Fibroblast of lung (primary cell): ENCODE measurements at regions not wholly inside any gene's neighbourhood (a gene's known extent, or its start where the extent isn't known, plus 50 kb on each side); places are given as distances from the start of the nearest gene placed in this dataset.

Experiments
- EZH2 ChIP-seq: IDR thresholded peaks from 2 replicates; pipeline ENCODE4 v1.5.1; 2012; ENCODE audit warnings: low read length, control low read depth, mild to moderate bottlenecking; ENCODE audit errors: missing control alignments
- TF ChIP-seq, protein P1 (sequence below), 2 donors: IDR thresholded peaks in 1 of 2; conservative IDR thresholded peaks in 1 of 2; 1 replicate in 1 of 2; 2 replicates in 1 of 2; pipeline ENCODE4 v1.5.1; 2011 to 2012; ENCODE audit warnings: low read length in 2 of 2, control low read depth in 1 of 2, inconsistent platforms in 1 of 2, low read depth in 1 of 2, mild to moderate bottlenecking in 1 of 2

DNA sequence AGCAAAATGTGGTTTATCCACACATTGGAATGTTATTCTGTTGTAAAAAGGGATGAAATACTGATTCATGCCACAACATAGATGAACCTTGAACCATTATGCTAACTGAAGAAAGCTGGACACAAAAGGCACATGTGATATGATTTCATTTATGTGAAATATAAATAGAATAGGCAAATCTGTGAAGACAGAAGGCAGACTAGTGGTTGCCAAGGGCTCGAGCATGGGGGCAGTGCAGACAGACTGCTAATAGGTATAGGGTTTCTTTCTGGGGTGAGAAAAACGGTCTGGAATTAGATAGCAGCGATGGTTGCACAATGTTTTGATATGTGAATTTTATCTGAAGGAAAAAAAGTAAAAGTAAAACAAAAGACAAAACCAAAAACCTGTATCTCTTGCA lies 54.6 kb upstream of the FNDC1 start:
- TF ChIP-seq, protein P1, sequence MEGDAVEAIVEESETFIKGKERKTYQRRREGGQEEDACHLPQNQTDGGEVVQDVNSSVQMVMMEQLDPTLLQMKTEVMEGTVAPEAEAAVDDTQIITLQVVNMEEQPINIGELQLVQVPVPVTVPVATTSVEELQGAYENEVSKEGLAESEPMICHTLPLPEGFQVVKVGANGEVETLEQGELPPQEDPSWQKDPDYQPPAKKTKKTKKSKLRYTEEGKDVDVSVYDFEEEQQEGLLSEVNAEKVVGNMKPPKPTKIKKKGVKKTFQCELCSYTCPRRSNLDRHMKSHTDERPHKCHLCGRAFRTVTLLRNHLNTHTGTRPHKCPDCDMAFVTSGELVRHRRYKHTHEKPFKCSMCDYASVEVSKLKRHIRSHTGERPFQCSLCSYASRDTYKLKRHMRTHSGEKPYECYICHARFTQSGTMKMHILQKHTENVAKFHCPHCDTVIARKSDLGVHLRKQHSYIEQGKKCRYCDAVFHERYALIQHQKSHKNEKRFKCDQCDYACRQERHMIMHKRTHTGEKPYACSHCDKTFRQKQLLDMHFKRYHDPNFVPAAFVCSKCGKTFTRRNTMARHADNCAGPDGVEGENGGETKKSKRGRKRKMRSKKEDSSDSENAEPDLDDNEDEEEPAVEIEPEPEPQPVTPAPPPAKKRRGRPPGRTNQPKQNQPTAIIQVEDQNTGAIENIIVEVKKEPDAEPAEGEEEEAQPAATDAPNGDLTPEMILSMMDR (conservative IDR thresholded peaks at IDR 0.05 in 1 of 2, IDR thresholded peaks at IDR 0.05 in 1 of 2; ENCODE audit: low read depth in 1 of 2, low read length in 2 of 2) = no peak
- no peak for TF ChIP-seq EZH2
